IMR-90 (cell line): ENCODE measurements at regions not wholly inside any gene's neighbourhood (a gene's known extent, or its start where the extent isn't known, plus 50 kb on each side); places are given as distances from the start of the nearest gene placed in this dataset.

Experiments used
- FOS ChIP-seq: fragments of 150-350 bp; IDR thresholded peaks from 2 replicates; pipeline ENCODE4 v1.6.1; 2016; ENCODE audit warnings: low read depth, low read length
- MXI1 ChIP-seq: IDR thresholded peaks from 2 replicates; pipeline ENCODE4 v1.6.1; 2012; ENCODE audit warnings: low read depth, mild to moderate bottlenecking, low read length, moderate library complexity, borderline replicate concordance
- POLR2A ChIP-seq: IDR thresholded peaks from 2 replicates; pipeline ENCODE4 v1.6.1; 2012; ENCODE audit warnings: mild to moderate bottlenecking, low read depth, low read length
- RAD21 ChIP-seq: IDR thresholded peaks from 2 replicates; pipeline ENCODE4 v1.6.1; 2012; ENCODE audit warnings: low read length, improper control_type of control experiment
- USF2 ChIP-seq: fragments of 150-350 bp; IDR thresholded peaks from 2 replicates; pipeline ENCODE4 v1.6.1; 2017; ENCODE audit warnings: mild to moderate bottlenecking, antibody characterized with exemption, low read length, low read depth
- TF ChIP-seq, protein P1 (sequence below): conservative IDR thresholded peaks from 2 replicates; pipeline ENCODE4 v1.5.1; 2012; ENCODE audit warnings: mild to moderate bottlenecking, low read depth, low read length, improper control_type of control experiment
- TF ChIP-seq, protein P2 (sequence below): fragments of 150-350 bp; IDR thresholded peaks from 2 replicates; pipeline ENCODE4 v1.6.1; 2016; ENCODE audit warnings: low read depth, mild to moderate bottlenecking, low read length, moderate library complexity, borderline replicate concordance

DNA sequence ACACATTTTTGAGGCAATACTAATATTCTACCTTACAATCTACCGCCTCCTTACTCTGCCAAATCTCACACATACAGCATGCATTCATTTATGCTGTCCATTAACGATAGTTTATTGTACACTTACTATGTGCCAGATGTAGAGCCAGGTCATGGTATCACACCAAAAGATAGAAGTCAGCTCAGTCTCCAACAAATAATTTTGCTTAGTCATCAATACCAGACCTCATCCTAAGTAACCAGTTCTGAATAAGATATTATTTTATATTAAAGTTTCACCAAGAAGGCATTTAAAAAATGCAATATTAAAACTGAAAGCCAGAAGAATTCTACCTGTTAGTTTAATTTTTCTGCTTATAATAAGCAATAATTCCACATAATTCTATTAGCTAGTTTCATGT, 60.6 kb upstream of the TTC29 start:
- TF ChIP-seq, protein P1, sequence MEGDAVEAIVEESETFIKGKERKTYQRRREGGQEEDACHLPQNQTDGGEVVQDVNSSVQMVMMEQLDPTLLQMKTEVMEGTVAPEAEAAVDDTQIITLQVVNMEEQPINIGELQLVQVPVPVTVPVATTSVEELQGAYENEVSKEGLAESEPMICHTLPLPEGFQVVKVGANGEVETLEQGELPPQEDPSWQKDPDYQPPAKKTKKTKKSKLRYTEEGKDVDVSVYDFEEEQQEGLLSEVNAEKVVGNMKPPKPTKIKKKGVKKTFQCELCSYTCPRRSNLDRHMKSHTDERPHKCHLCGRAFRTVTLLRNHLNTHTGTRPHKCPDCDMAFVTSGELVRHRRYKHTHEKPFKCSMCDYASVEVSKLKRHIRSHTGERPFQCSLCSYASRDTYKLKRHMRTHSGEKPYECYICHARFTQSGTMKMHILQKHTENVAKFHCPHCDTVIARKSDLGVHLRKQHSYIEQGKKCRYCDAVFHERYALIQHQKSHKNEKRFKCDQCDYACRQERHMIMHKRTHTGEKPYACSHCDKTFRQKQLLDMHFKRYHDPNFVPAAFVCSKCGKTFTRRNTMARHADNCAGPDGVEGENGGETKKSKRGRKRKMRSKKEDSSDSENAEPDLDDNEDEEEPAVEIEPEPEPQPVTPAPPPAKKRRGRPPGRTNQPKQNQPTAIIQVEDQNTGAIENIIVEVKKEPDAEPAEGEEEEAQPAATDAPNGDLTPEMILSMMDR: no peak
- TF ChIP-seq, protein P2, sequence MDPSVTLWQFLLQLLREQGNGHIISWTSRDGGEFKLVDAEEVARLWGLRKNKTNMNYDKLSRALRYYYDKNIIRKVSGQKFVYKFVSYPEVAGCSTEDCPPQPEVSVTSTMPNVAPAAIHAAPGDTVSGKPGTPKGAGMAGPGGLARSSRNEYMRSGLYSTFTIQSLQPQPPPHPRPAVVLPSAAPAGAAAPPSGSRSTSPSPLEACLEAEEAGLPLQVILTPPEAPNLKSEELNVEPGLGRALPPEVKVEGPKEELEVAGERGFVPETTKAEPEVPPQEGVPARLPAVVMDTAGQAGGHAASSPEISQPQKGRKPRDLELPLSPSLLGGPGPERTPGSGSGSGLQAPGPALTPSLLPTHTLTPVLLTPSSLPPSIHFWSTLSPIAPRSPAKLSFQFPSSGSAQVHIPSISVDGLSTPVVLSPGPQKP: no peak
- TF ChIP-seq POLR2A (no peak), MXI1 (no peak), USF2 (no peak), RAD21 (no peak), FOS (no peak)
